ENCODE measurements at regions not wholly inside any gene's neighbourhood (a gene's known extent, or its start where the extent isn't known, plus 50 kb on each side); places are given as distances from the start of the nearest gene placed in this dataset.
"Not testable (repeated sequence)": the region's sequence is repeated elsewhere in the genome, so short reads cannot be mapped to it uniquely, and the experiment has no call there.

DNA sequence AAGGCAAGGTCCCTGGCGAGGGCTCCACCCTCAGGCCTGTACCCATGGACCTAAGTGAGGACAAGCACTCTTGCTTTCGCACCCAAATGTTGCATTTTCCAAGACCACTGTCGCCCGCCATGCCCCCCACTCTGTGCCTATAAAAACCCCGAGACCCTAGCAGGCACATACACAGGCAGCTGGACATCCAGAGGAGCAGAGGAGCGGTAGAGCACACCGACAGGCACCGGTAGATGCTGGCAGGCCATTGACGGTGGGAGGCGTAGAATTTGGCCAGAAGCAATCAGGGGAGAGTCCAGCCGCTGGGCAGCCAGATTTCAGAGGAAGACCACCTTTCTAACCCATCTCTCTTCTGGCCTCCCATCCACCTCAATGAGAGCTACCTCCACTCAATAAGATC is 715.2 kb upstream of the AADAT start:
- DNase-seq (ENCODE audit: low read depth), result no peak
- TF ChIP-seq, protein P1, sequence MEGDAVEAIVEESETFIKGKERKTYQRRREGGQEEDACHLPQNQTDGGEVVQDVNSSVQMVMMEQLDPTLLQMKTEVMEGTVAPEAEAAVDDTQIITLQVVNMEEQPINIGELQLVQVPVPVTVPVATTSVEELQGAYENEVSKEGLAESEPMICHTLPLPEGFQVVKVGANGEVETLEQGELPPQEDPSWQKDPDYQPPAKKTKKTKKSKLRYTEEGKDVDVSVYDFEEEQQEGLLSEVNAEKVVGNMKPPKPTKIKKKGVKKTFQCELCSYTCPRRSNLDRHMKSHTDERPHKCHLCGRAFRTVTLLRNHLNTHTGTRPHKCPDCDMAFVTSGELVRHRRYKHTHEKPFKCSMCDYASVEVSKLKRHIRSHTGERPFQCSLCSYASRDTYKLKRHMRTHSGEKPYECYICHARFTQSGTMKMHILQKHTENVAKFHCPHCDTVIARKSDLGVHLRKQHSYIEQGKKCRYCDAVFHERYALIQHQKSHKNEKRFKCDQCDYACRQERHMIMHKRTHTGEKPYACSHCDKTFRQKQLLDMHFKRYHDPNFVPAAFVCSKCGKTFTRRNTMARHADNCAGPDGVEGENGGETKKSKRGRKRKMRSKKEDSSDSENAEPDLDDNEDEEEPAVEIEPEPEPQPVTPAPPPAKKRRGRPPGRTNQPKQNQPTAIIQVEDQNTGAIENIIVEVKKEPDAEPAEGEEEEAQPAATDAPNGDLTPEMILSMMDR (IDR thresholded peaks at IDR 0.05; ENCODE audit: insufficient read depth, low read depth, low read length, missing control alignments), result no peak
- no peak overlapping the region for H3K4me3 ChIP-seq (ENCODE audit: low read depth, low read length)

DNA sequence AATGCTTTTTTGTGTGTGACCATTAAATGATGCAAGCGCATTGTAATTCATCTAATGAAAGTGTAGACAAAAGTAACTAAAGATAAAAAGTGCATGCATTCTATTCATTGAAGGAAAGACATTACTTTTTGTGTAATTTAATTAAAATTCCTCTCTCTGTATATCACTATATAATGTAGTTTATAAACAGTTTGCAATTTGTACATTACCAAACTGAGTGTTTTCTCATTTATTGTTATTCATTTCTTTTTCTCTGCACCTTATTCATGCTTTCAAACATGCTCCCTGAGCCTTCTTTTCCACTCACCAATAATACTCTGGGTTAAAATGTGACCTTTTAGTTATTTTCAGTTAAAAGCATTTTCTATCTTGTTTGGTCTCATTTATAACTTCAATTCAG is 713.7 kb upstream of the AADAT start:
- H3K4me3 ChIP-seq (ENCODE audit: low read depth, low read length), result no peak overlapping the region
- TF ChIP-seq, protein P1 (IDR thresholded peaks at IDR 0.05; ENCODE audit: insufficient read depth, low read depth, low read length, missing control alignments), result no peak
- no peak for DNase-seq (ENCODE audit: low read depth)

DNA sequence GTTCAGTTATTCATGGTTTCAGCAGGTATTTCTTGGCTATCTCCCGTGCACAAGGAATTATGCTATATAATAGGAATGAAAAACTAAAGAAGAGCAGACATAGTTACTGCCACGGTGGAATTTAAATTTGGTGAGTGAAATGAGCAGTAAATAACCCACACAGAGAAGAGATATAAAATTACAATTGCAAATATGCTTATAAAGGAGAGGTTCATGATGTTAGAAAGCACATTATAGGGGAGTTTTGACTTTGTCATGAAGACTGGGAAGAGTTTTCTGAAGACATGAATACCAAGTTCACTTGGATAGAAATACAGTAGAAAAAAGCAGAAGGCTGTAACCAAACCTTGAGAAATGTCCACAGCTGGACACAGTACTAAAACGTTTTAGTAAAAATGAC is 712.0 kb upstream of the AADAT start:
- H3K4me3 ChIP-seq (ENCODE audit: low read depth, low read length), result no peak overlapping the region
- DNase-seq (ENCODE audit: low read depth), result no peak
- TF ChIP-seq, protein P1 (IDR thresholded peaks at IDR 0.05; ENCODE audit: insufficient read depth, low read depth, low read length, missing control alignments), result no peak

DNA sequence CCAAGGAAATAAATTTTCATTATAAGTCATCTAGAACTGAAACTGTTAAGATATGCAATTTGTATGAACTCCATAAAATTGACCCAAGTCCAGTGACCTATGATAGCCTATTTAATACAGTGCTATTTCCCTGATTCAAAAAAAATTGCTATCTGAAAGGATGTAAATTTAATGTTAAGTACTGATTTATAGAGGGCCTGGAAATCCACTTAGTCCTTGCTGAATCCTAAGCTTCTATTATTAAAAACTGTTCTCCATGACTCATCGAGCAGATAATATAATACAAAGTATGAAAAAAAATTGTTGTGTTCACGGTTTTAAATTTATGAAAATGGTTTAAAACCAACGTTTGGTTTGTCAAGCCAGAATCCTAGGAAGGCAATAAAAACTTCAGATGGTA is 704.8 kb upstream of the AADAT start:
- TF ChIP-seq, protein P1 (IDR thresholded peaks at IDR 0.05; ENCODE audit: insufficient read depth, low read depth, low read length, missing control alignments), result no peak
- H3K4me3 ChIP-seq (ENCODE audit: low read depth, low read length), result no peak overlapping the region
- no peak for DNase-seq (ENCODE audit: low read depth)

DNA sequence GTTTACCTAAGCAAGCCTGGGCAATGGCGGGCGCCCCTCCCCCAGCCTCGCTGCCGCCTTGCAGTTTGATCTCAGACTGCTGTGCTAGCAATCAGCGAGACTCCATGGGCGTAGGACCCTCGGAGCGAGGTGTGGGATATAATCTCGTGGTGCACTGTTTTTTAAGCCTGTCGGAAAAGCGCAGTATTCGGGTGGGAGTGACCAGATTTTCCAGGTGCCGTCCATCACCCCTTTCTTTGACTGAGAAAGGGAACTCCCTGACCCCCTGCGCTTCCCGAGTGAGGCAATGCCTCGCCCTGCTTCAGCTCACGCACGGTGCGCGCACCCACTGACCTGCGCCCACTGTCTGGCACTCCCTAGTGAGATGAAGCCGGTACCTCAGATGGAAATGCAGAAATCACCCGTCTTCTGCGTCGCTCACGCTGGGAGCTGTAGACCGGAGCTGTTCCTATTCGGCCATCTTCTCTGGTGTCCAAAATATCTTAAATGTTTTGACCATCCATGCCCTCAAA is 698.8 kb upstream of the AADAT start:
- not testable (repeated sequence) for DNase-seq (ENCODE audit: low read depth); H3K4me3 ChIP-seq (ENCODE audit: low read depth, low read length)

DNA sequence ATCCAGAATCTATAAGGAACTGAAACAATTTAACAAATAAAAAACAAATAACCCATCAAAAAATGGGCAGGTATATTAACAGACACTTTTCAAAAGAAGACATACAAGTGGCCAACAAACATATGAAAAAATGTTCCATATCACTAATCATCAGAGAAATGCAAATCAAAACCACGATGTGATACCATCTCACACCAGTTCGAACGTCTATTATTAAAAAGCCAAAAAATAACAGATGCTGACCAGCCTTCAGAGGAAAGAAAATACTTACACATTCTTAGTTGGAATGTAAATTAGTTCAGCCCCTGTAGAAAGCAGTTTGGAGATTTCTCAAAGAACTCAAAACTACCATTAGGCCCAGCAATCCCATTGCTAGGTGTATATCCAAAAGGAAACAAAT is 687.9 kb upstream of the AADAT start:
- H3K4me3 ChIP-seq (ENCODE audit: low read depth, low read length), result no peak overlapping the region
- TF ChIP-seq, protein P1 (IDR thresholded peaks at IDR 0.05; ENCODE audit: insufficient read depth, low read depth, low read length, missing control alignments), result no peak
- no peak for DNase-seq (ENCODE audit: low read depth)

DNA sequence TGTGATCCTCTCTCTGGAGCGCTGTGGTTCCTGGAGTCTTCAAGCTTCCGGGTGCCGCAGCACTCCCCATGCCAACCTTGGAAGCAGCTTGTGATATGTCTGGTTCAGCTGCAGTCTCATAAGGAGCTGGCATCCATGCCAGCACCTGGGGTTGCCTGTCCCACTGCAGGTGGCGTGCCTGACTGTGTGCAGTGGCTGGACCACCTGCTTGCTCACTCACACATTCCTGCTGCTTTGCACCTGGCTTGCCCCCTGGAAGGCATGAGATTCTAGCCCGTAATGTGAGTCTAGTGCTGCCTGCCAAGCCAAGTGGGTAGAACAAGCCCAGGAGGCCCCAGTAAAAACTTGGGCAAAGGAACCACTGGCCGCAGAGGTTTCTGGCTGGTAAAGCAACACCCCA is 687.2 kb upstream of the AADAT start:
- DNase-seq (ENCODE audit: low read depth), result no peak
- TF ChIP-seq, protein P1 (IDR thresholded peaks at IDR 0.05; ENCODE audit: insufficient read depth, low read depth, low read length, missing control alignments), result no peak
- no peak overlapping the region for H3K4me3 ChIP-seq (ENCODE audit: low read depth, low read length)
